Uterus (tissue), 3 donors: ENCODE measurements at regions not wholly inside any gene's neighbourhood (a gene's known extent, or its start where the extent isn't known, plus 50 kb on each side); places are given as distances from the start of the nearest gene placed in this dataset.

Source experiments
- DNase-seq, 2 donors: peaks; one replicate each; pipeline ENCODE4 v3.0.0-alpha.2; 2019 to 2020
- H3K27ac ChIP-seq, 2 donors: fragments of 200-600 bp; sonication (generic); 1 replicate in 1 of 2; 2 replicates in 1 of 2; pipeline ENCODE4 v1.5.1; 2016 to 2018
- H3K27me3 ChIP-seq, 2 donors: fragments of 200-600 bp; sonication (generic); one replicate each; pipeline ENCODE4 v1.5.1; 2018 to 2019; ENCODE audit warnings: control low read depth in 1 of 2
- H3K36me3 ChIP-seq, 2 donors: fragments of 200-600 bp; sonication (generic); one replicate each; pipeline ENCODE4 v1.5.1; 2019; ENCODE audit warnings: control low read depth in 1 of 2
- H3K4me1 ChIP-seq, 2 donors: fragments of 200-600 bp; sonication (generic); one replicate each; pipeline ENCODE4 v1.5.1; 2018 to 2019; ENCODE audit warnings: control low read depth in 1 of 2
- H3K4me3 ChIP-seq, 2 donors: fragments of 200-600 bp; sonication (generic); 1 replicate in 1 of 2; 2 replicates in 1 of 2; pipeline ENCODE4 v1.5.1; 2018 to 2019; ENCODE audit warnings: mild to moderate bottlenecking in 1 of 2
- H3K9me3 ChIP-seq, 2 donors: fragments of 200-600 bp; sonication (generic); one replicate each; pipeline ENCODE4 v1.5.1; 2019; ENCODE audit warnings: control low read depth in 1 of 2
- CTCF ChIP-seq, 4 experiments: fragments of 200-600 bp in 2 of 4; fragments of 450-650 bp in 2 of 4; sonication (generic) in 2 of 4; IDR thresholded peaks; one replicate each; pipeline ENCODE4 v1.5.1; 2016 to 2019; ENCODE audit warnings: antibody characterized with exemption in 4 of 4, mild to moderate bottlenecking in 2 of 4, moderate library complexity in 1 of 4
- POLR2A ChIP-seq, 2 donors: fragments of 450-650 bp; IDR thresholded peaks; one replicate each; pipeline ENCODE4 v1.6.1; 2016; ENCODE audit warnings: antibody characterized with exemption in 2 of 2, mild to moderate bottlenecking in 1 of 2, moderate library complexity in 1 of 2
- intact Hi-C: fragments of 100-400 bp; cut with DNase I; formaldehyde crosslinking; loops from one replicate; pipeline ENCODE4 v1.15.1; 2023; ENCODE audit warnings: low total_unique reads
- donor health status: DM: yes; HTN: yes; CAD: no.

DNA sequence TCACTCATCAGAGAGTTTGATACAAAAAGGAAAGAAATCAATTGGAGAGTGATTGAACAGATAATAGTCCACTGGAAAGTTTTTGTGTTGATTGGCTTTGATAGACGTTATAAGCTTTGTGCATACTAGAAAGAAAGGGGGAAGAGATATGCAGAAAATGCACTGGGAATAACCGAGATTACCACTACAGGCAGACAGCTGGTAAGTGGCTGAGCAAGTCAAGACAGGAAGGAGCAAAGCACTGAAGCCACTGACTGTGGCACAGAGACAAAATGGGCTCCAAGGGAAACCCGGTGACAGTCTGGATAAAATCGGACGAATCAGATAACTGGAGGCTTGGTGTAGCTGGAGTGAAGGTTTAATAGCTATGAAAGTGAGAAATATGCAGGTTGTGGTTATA, 209.0 kb downstream of the SIM1 start:
- H3K27ac ChIP-seq: no peak overlapping the region
- H3K4me1 ChIP-seq: no peaks in the 10 kb centered on the region
- intact Hi-C loops: no loop called here
- TF ChIP-seq CTCF (IDR thresholded peaks at IDR 0.05) (no peak), POLR2A (IDR thresholded peaks at IDR 0.05) (no peak)
- H3K27me3 ChIP-seq: no peaks in the 10 kb centered on the region
- no peak overlapping the region for H3K4me3 ChIP-seq
- DNase-seq: no peak
- H3K36me3 ChIP-seq: no peaks in the 10 kb centered on the region
- no peaks in the 10 kb centered on the region for H3K9me3 ChIP-seq

- no peaks in the 10 kb centered on the region for H3K9me3 ChIP-seq
- H3K4me3 ChIP-seq: no peak overlapping the region
- no peaks in the 10 kb centered on the region for H3K4me1 ChIP-seq
- DNase-seq: no peak
- no peaks in the 10 kb centered on the region for H3K36me3 ChIP-seq
- intact Hi-C loops: no loop called here
- H3K27me3 ChIP-seq: no peaks in the 10 kb centered on the region
- H3K27ac ChIP-seq: no peak overlapping the region
- no peak for TF ChIP-seq CTCF (IDR thresholded peaks at IDR 0.05)
- no peak for TF ChIP-seq POLR2A (IDR thresholded peaks at IDR 0.05)
Measured at GRCh38 chr6:100247123-100247522, 217.6 kb downstream of the SIM1 start.

DNA sequence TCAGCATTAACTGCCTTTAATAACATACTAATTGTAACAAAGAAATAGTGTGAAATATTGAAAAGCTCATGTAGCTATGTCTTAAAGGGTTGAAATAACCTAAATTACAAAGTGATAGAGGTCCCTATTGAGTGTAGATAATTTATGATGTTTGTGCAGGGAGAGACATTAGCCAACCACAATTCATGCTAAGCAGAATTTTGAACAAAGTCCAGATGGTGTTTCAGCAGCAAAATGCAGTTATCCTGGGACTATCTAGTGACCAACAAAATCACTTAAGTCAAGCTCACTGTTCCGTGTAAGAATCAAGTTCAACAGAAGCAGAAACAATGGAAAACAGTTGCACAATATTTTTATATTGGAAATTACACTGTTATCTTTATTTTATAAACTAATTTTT, 218.5 kb downstream of the SIM1 start:
- Histone ChIP-seq H3K4me3 (no peak overlapping the region), H3K27ac (no peak overlapping the region), H3K4me1 (no peaks in the 10 kb centered on the region), H3K36me3 (no peaks in the 10 kb centered on the region), H3K9me3 (no peaks in the 10 kb centered on the region), H3K27me3 (no peaks in the 10 kb centered on the region)
- intact Hi-C loops: no loop called here
- DNase-seq: no peak
- TF ChIP-seq CTCF (IDR thresholded peaks at IDR 0.05) (no peak), POLR2A (IDR thresholded peaks at IDR 0.05) (no peak)

- H3K9me3 ChIP-seq: no peaks in the 10 kb centered on the region
- H3K4me1 ChIP-seq: no peaks in the 10 kb centered on the region
- no peaks in the 10 kb centered on the region for H3K36me3 ChIP-seq
- DNase-seq: no peak
- H3K4me3 ChIP-seq: no peak overlapping the region
- intact Hi-C loops: no loop called here
- H3K27me3 ChIP-seq: no peaks in the 10 kb centered on the region
- no peak overlapping the region for H3K27ac ChIP-seq
- TF ChIP-seq POLR2A (IDR thresholded peaks at IDR 0.05) (no peak), CTCF (IDR thresholded peaks at IDR 0.05) (no peak)
Measured at GRCh38 chr6:100240798-100241197, 223.9 kb downstream of the SIM1 start.

DNA sequence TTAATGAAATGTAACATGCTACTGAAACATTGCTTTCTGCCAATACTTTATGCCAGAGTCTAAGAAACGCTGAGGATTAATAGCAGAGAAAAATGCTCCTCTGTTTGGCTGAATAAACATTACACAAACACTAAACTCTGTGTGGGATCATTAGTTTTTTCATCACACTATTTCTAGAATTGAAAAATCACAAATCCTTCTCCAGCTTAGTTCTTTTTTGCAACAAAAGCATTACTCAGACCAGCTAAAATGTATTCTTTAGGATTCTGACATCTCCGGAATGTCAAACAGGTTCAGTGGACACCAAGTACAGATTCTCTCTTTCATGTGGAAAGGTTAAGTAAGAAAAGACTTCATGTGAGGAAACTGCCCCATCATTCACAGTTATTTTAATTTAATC, 226.9 kb downstream of the SIM1 start:
- no peak for DNase-seq
- TF ChIP-seq CTCF (IDR thresholded peaks at IDR 0.05) (no peak), POLR2A (IDR thresholded peaks at IDR 0.05) (no peak)
- Histone ChIP-seq H3K4me1 (no peaks in the 10 kb centered on the region), H3K27me3 (peaks cover 0 to 4% of the 10 kb centered on the region in 2 donors), H3K36me3 (no peaks in the 10 kb centered on the region), H3K9me3 (no peaks in the 10 kb centered on the region), H3K4me3 (no peak overlapping the region), H3K27ac (no peak overlapping the region)
- intact Hi-C loops: no loop called here
